Neural cell (in vitro differentiated cells): ENCODE measurements at regions not wholly inside any gene's neighbourhood (a gene's known extent, or its start where the extent isn't known, plus 50 kb on each side); places are given as distances from the start of the nearest gene placed in this dataset.

Source experiments
- EP300 ChIP-seq: fragments of 450-650 bp; conservative IDR thresholded peaks from 2 replicates; pipeline ENCODE4 v1.6.1; 2014; ENCODE audit warnings: antibody characterized with exemption, mild to moderate bottlenecking, moderate library complexity; ENCODE audit not compliant: poor library complexity, severe bottlenecking
- EZH2 ChIP-seq: fragments of 200-600, 300-800 bp; shearing (Covaris generic), sonication (generic); IDR thresholded peaks from 2 replicates; pipeline ENCODE4 v1.6.1; 2014; ENCODE audit warnings: antibody characterized with exemption, low read length, borderline replicate concordance, mild to moderate bottlenecking; ENCODE audit not compliant: insufficient read depth, poor library complexity, severe bottlenecking
- MXI1 ChIP-seq: fragments of 450-650 bp; conservative IDR thresholded peaks from 2 replicates; pipeline ENCODE4 v1.6.1; 2014; ENCODE audit warnings: antibody characterized with exemption, mild to moderate bottlenecking; ENCODE audit not compliant: poor library complexity, severe bottlenecking
- RAD21 ChIP-seq: fragments of 450-650 bp; conservative IDR thresholded peaks from 2 replicates; pipeline ENCODE4 v1.6.1; 2014; ENCODE audit warnings: antibody characterized with exemption, mild to moderate bottlenecking, moderate library complexity
- SMC3 ChIP-seq: fragments of 450-650 bp; conservative IDR thresholded peaks from 2 replicates; pipeline ENCODE4 v1.6.1; 2014; ENCODE audit warnings: antibody characterized with exemption, mild to moderate bottlenecking, moderate library complexity; ENCODE audit not compliant: poor library complexity
- TF ChIP-seq, protein P1 (sequence below): fragments of 450-650 bp; IDR thresholded peaks from 2 replicates; pipeline ENCODE4 v1.5.1; 2014; ENCODE audit warnings: antibody characterized with exemption, mild to moderate bottlenecking, moderate library complexity; ENCODE audit not compliant: poor library complexity, severe bottlenecking
- TF ChIP-seq, protein P2 (sequence below): IDR thresholded peaks from 2 replicates; pipeline ENCODE4 v1.6.1; 2012; ENCODE audit warnings: borderline replicate concordance

DNA sequence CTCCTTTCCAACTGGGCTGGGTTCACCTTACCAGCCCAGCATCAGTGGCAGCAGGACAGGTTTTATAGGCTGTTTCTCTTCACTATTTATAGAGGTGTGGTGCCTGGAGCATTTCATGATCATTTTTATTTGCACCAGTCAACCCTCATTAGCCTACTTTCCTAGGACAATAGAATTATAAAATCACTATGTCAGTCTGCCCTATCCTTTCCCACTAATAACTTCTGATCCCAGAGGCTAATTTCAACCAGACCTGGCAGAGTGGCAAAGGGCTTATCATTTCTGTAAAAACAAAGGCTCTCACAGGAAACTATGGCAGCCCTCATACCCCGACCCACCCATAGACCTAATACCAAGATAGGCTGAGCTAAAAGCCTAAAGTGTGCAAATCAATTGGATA, 243.5 kb upstream of the TMEFF2 start:
- TF ChIP-seq EP300: no peak
- TF ChIP-seq, protein P1, sequence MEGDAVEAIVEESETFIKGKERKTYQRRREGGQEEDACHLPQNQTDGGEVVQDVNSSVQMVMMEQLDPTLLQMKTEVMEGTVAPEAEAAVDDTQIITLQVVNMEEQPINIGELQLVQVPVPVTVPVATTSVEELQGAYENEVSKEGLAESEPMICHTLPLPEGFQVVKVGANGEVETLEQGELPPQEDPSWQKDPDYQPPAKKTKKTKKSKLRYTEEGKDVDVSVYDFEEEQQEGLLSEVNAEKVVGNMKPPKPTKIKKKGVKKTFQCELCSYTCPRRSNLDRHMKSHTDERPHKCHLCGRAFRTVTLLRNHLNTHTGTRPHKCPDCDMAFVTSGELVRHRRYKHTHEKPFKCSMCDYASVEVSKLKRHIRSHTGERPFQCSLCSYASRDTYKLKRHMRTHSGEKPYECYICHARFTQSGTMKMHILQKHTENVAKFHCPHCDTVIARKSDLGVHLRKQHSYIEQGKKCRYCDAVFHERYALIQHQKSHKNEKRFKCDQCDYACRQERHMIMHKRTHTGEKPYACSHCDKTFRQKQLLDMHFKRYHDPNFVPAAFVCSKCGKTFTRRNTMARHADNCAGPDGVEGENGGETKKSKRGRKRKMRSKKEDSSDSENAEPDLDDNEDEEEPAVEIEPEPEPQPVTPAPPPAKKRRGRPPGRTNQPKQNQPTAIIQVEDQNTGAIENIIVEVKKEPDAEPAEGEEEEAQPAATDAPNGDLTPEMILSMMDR: no peak
- no peak for TF ChIP-seq SMC3
- no peak for TF ChIP-seq EZH2
- TF ChIP-seq MXI1: no peak
- no peak for TF ChIP-seq RAD21
- TF ChIP-seq, protein P2, sequence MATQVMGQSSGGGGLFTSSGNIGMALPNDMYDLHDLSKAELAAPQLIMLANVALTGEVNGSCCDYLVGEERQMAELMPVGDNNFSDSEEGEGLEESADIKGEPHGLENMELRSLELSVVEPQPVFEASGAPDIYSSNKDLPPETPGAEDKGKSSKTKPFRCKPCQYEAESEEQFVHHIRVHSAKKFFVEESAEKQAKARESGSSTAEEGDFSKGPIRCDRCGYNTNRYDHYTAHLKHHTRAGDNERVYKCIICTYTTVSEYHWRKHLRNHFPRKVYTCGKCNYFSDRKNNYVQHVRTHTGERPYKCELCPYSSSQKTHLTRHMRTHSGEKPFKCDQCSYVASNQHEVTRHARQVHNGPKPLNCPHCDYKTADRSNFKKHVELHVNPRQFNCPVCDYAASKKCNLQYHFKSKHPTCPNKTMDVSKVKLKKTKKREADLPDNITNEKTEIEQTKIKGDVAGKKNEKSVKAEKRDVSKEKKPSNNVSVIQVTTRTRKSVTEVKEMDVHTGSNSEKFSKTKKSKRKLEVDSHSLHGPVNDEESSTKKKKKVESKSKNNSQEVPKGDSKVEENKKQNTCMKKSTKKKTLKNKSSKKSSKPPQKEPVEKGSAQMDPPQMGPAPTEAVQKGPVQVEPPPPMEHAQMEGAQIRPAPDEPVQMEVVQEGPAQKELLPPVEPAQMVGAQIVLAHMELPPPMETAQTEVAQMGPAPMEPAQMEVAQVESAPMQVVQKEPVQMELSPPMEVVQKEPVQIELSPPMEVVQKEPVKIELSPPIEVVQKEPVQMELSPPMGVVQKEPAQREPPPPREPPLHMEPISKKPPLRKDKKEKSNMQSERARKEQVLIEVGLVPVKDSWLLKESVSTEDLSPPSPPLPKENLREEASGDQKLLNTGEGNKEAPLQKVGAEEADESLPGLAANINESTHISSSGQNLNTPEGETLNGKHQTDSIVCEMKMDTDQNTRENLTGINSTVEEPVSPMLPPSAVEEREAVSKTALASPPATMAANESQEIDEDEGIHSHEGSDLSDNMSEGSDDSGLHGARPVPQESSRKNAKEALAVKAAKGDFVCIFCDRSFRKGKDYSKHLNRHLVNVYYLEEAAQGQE: no peak
